GM18517 (cell line): ENCODE measurements at regions not wholly inside any gene's neighbourhood (a gene's known extent, or its start where the extent isn't known, plus 50 kb on each side); places are given as distances from the start of the nearest gene placed in this dataset.
"Not testable (repeated sequence)": the region's sequence is repeated elsewhere in the genome, so short reads cannot be mapped to it uniquely, and the experiment has no call there.

Experiments
- ATAC-seq: cut with Tn5 transposase; IDR thresholded peaks from one replicate; pipeline ENCODE4 v1.9.1; 2021; ENCODE audit warnings: mild to moderate bottlenecking, moderate library complexity; ENCODE audit not compliant: unreplicated experiment

DNA sequence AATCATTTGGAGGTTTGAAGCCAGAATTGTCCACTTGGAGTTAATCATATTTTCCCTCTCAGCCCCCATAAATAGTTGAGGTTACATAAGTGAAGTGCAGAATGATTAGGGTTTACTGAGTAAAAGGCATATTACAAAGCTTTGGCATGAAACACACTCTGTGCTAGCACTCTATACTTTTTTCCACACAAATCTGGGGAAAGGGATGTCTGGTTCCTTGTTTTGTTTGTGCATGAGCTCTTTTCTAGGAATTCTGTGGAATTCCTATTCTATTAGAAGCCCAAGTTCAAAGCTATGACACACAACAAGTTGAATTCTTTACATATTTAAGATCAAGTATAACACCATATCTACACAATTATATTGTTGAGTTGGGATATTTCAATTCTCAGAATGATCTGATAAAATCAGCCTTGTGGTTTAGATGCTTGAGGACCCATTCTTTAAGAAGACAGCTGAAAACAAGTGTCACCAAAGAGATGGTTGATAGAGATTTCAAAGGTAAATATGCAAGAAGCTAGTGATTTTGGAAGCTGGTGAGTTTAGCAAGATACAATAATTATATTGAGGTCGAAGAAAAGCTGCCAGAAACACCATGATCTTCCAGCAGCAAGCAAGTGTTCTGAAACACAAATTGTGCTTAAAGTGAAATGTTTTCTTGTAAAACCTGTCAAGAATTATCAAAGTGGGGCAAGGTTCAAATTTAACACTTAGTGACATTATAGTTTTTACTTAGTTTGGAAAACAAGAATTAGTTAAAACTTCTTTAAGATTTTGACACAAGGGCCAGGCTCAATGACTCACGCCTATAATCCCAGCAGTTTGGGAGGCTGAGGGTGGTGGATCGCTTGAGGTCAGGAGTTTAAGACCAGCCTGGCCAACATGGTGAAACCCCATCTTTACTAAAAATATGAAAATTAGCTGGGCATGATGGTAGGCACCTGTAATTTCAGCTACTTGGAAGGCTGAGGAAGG lies 122.6 kb downstream of the INHBA start:
- no peak for ATAC-seq

DNA sequence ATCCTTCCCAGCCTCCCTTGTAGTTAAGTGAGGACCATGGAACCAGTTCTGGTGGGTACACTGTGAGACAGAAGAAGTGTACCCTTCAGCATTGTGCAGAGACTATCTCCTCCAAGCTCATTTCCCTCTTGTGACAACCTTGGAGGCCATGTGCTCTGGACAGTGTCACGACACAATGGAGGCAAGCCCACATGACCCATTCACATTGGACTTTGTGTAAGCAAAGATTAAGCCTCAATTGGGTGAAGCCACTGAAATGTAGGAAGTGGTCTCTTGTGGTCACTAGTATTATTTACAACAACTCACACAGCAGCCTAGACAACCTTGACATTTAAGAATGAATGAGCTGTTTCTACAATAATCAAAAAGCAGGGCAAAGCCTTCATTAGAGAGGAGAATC lies 124.2 kb downstream of the INHBA start:
- ATAC-seq = no peak

DNA sequence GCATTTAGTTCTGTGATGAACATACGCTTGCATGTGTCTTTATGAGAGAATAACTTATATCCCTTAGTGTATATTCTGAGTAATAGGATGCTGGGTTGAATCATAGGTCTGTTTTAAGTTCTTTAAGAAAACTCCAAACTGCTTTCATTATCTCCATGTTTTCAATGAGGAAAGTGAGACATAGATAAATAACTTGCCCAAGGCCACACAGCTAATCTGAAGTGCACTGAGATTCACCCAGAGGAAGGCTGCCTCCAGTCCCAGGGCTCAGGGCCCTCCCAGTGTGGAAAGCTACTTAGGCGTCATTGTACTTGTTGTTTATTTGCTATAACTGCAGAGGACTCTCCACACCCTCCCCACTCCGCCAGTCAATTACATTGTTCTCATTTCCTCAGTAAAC lies 126.7 kb downstream of the INHBA start:
- ATAC-seq = no peak

DNA sequence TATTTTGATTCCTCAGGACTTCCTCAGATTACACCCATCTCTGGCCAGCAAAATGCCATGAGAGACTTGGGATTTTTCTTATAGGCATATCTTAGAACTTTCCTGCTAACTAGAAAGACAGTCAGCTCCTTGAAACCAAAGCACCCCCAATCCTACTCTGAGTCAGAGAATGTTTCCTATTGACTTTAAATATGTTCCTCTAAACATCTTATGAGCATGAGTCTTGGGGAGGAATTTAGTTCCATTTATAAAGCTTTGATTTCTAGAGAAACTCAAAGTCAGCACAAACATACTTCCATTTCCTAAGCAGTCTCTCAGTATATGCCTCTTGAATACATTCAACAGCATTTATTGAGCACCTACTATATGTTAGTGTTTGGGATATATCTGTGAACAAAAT lies 128.5 kb downstream of the INHBA start:
- ATAC-seq = no peak

DNA sequence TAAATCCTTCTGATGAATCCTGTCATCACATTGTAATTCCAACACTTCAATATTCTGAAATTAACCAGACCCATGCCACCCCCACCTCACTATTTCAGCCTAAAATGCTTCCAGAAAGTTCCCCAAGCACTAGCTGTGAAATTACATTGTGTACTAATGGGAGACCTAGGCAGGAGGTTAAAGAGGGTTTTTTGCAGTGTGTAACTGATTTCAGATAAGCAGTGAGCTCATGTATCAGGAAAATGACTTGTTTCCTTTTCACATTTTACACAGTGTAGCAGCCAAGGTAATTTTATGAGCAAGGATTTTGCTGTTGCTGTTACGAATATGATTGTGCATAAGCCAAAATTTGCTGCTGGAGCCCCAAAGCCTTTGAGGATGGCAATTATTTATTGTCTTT lies 129.0 kb downstream of the INHBA start:
- no peak for ATAC-seq

DNA sequence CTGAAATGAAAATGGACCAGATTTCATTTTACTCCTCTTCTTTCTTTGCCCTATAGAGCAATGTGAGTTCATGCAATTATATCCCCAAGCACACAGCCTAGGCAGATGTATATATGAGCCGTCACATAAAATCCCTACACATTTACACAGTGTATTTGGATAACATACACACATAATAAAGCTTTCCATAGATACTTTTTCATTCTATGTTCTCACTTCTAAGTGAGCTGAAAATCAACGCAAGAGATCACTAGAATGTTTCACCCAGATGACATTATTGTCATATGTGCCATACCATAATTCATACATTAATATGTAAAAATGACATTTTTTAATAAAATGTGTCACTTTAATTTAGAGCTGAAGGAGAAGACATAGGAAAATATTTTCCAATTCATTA lies 129.4 kb downstream of the INHBA start:
- no peak for ATAC-seq

DNA sequence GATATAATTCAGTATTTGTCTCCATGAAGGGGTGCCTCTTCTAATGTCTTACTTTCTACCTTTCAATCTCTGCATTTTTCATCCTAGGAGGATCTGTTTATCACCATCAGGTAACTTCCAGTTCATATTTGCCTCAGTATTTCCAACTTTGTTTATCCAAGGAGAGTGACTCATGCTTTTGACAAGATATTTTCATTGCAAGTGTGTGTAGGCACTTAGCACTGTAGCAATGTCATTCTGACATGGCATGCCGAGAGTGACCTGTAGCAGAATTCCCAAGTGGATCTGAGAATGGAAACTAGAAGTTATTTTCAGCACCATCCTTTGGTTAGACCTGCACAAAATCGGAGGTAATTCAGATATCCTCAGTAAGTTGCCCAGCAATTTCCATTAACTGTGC lies 129.9 kb downstream of the INHBA start:
- ATAC-seq = no peak

DNA sequence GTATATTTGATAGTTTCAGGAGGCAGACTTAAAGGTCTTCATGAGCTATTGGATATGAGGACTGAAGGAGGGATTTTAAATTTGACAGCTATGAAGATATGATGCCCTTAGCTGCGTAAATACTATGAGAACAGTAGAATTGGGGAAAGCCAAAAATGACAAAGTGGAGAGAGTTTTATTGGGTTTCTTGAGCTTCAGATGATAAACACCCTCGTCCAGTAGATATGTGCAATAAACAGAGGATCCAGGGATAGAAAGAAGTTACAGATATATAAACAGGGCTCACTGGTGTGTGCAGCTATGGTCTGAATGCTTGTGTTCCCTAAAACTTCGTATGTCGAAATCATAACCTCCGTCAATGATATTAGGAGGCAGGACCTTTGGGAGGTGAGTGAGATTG lies 131.3 kb downstream of the INHBA start:
- ATAC-seq = no peak

DNA sequence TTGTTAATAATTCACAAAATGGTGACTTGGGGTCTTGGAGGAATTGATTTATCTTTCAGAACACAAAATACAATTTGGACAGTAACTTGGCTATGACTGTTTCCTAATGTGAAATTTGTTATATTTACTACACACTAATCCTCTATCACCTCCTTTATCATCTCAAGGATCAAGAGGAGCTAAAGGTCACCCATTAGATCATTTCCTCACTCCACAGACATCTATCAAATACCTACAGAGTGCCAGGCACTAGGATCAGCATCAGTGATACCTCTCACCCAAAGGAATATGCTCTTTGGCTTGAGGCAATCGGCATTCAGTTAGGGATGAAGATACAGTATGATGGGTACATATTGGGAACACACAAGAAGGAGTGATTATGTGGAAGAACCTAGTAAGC lies 132.1 kb downstream of the INHBA start:
- ATAC-seq = no peak

DNA sequence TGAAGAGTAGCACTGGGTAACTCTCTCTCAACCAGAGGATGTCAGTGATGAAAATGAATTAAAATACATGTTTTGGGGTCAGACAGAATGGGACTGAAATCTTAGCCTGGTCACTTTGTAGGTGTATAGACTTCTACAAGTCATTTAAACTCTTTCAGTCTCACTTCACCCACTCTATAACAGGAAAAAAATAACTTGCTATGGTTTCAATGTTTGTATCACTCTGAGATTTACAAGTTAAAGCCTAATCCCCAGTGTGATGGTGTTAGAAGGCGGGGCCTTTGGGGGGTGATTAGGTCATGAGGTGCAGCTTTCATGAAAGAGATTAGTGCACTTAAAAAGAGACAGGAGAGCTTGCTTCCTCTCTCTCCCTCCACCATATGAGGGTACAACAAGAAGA lies 134.8 kb downstream of the INHBA start:
- no peak for ATAC-seq

DNA sequence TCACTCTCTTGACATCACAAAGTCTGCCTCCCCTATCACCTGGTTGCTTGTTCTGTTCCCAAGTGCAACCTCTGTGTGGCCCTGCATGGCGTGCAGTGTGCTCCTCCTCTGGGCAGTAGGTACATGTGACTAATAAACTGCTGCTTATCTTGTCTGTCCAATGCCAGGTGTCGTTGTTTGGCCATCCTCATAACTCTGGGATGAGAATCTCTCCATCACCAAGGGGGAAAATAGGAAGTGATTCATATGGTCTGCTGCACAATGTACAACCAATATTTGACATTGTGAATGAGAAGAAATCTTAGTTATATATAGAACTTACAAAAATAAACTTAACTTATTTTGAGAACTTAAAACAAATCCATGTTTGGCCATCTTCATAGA lies 135.2 kb downstream of the INHBA start:
- ATAC-seq = no peak

DNA sequence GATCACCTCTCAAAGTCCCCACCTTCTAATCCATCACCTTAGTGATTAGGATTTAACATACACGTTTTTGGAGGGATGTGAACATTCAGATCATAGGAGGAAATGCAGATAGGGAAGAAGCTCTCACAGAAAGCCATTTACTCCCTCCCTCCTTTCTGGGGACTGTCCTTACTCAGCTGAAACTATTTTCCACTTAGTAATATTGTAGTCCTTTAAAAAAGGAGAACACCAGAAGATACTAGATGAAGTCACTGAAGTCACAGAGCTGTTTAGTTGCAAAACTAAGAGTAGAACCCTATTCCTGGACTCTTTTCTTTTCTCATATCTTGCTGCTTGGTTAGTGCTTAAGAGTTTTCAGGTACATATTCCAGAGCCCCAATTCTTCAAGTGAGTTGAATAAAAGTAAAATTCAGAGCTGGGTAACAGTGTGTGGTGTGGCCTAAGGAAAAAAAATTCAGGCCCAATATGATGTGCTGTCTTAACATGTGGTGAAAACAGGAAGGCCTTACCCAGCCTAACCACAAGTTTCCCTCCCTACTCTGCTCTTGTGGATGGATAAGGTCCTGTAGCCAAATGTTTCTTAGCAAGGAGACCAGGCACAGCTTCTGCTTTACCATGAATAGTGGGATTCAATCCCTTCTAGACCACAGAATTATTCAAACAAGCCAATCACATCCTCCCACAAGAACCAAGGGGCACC lies 135.7 kb downstream of the INHBA start:
- ATAC-seq = no peak

DNA sequence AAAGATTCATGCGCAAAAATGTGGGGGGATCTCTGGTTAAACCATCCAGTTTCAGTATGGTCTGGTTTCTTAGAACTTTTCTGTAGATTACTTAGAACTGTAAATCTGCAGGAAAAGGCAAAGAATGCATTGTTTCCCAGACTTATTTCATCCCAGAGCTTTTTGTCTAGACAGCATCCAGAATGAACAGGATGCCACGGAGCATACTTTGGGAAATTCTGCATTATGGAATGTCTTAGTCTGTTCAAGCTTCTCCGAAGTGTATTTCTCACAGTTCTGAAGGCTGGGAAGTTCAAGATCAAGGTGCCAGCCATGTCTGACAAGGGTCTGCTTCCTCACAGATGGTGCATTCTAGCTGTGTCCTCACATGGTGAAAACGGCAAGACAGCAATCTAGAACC lies 136.3 kb downstream of the INHBA start:
- no peak for ATAC-seq

DNA sequence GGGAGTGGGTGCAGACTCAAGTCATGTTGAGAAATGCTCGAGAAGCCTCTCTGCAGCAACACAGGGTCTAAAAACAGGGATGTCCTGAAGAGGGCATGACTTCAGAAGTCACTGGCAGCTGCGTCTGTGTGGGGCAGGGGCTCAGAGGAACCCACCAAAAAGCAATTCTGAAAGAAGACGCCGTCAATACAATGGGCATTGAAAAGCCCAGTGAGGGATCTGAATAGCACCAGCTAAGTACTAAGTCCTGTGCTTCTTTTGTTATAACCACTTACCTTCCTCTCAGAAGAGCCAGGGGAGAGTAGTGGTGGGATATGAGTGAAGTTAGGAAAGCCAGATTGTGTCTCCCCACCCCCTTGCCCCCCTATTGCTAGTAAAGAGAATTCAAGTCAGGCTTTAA lies 137.2 kb downstream of the INHBA start:
- no peak for ATAC-seq

DNA sequence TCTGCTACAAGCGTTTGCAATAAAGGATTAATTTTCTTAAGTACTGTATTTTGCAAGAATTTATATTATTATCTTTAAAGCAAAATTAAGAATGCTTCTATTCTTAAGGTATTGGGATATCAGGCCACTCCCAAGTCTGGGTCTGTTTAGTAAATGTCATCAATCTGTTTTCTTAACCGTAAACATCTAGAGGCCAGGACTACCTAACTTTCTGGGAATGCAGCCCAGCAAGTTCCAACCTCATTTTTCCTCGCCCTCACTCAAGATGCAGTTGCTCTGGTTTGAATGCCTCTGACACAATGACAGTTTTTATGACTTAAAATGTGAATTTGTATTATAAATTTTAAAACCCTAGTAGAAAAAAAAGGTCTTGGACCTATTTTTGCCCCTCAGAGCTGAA lies 143.5 kb downstream of the INHBA start:
- ATAC-seq = no peak

DNA sequence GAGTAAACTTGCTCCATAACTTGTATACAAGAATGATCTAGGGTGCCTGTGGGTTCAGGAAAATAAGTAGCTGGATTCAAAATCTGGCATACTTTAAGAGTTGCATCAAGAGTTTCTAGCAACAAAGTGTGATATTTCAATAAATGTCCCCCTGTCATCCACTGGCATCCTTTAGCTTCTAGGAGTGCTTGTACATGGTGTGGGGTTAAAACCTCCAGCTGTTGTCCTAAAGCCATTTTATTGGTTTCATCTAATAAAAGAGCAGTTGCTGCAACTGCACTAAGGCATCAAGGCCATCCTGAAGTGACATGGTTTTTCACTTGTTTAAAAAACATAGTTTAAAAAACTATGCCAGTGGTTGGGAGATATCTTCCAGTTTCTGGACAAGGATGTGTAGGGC lies 148.4 kb downstream of the INHBA start:
- no peak for ATAC-seq

DNA sequence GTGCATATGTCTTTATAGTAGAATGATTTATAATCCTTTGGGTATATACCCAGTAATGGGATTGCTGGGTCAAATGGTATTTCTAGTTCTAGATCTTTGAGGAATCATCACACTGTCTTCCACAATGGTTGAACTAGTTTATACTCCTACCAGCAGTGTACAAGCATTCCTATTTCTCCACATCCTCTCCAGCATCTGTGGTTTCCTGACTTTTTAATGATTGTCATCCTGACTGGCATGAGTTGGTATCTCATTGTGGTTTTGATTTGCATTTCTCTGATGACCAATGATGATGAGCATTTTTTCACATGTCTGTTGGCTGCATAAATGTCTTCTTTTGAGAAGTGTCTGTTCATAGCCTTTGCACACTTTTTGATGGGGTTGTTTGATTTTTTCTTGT lies 152.8 kb downstream of the INHBA start:
- not testable (repeated sequence) for ATAC-seq

DNA sequence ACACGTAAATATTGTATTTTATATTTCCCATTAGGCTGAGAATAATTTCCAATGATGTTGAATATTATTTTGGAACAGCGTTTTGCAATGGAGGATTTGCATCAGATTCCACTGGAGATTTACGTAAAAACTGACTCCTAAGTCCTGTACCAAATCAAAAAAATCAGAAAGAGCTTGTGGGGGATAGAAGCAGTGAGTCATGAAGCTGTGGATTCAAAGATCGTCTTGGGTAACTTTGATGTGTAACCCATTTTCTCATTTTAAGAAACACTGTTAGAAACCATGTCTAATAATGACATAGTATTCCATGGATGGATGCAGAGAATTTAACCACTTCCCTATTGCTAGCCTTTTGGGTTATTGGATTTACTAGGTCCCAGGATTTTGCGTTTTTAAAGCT lies 158.6 kb downstream of the INHBA start:
- ATAC-seq = no peak

DNA sequence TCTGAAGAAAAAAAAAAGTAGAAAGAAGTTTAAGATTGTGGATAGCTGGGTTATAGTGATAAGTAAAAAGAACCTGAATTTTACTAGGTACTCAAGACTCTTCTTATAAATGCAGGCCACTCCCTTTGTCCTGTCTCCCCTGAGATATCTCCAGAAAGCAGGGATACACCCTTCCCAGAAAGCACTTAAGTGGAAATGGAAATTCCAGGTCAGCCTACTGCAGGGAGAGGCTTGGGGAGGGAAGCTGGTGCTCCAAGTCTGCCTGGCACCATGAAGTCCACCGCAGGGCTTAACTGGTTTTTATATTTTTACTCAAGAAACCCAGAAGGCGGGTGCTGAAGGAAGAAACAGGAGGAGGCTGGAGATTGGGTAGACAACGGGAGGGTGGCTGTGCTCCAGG lies 162.3 kb downstream of the INHBA start:
- no peak for ATAC-seq

DNA sequence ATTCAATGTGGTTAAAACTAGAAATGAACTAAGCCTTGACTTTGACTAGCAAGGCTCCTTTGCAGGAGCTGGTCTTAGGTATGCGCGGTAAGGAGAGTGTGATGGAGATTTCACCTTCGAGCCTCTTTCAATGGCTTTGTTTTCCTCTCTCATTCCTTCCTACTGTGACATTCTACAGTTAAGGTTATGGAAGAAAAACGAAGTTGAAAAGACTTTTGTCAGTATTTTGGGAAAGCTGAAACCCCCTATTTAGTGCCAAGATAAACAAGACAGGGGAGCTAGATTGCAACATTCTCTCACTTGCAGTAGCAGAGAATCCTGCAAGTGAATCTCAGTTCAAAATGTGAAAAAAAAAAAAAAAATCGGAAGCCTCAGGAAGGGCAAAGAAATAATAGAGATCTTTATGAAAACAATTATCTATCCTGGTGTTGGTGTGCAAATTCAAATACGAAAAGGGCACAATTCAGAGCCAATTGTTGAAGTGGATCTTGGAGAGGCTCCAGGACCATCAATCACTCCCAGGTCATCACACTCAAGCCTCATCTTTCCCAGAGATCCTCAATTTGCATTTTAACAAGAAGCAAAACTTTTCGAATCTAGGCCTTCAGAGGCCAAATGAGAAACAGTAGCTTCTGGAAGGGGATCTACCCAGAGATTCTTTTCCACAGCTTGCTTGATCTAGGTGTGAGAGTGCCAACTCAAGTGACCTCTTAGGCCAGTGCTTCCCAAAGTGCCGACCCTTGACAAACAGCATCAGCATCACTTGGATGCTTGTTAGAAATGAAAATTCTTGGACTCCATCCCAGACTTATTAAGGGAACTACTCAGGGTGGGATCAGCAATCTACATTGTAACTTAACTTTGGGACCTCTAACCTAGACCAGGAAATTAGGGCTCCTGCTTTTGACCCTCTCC lies 163.8 kb downstream of the INHBA start:
- ATAC-seq = no peak
